ENCODE measurements at regions not wholly inside any gene's neighbourhood (a gene's known extent, or its start where the extent isn't known, plus 50 kb on each side); places are given as distances from the start of the nearest gene placed in this dataset.

DNA sequence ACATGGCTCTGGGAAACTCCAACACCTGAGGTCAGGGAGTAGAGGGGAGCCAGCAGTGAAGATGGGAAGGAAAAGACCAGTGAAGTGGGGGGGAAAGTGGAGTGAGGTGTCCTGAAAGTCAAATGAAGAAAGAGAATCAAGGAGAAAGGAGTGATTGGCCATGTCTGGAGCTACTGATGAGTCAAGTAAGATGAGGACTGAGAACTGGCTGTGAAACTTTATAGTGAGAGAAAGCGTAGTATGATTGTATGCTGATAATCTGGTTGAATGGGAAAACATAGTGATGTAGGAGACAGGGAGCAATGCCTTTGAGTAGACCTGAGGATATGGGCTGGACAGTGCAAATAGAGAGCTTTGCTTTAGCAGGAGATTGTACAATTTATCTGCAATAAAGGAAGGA lies 183.6 kb upstream of the GMDS start:
- TF ChIP-seq POLR2A (IDR thresholded peaks at IDR 0.05; ENCODE audit: extremely low read depth, insufficient read length) = no peak
- TF ChIP-seq, protein P1, sequence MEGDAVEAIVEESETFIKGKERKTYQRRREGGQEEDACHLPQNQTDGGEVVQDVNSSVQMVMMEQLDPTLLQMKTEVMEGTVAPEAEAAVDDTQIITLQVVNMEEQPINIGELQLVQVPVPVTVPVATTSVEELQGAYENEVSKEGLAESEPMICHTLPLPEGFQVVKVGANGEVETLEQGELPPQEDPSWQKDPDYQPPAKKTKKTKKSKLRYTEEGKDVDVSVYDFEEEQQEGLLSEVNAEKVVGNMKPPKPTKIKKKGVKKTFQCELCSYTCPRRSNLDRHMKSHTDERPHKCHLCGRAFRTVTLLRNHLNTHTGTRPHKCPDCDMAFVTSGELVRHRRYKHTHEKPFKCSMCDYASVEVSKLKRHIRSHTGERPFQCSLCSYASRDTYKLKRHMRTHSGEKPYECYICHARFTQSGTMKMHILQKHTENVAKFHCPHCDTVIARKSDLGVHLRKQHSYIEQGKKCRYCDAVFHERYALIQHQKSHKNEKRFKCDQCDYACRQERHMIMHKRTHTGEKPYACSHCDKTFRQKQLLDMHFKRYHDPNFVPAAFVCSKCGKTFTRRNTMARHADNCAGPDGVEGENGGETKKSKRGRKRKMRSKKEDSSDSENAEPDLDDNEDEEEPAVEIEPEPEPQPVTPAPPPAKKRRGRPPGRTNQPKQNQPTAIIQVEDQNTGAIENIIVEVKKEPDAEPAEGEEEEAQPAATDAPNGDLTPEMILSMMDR (IDR thresholded peaks at IDR 0.05; ENCODE audit: low read depth, low read length) = no peak
- TF ChIP-seq, protein P2, sequence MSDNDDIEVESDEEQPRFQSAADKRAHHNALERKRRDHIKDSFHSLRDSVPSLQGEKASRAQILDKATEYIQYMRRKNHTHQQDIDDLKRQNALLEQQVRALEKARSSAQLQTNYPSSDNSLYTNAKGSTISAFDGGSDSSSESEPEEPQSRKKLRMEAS (IDR thresholded peaks at IDR 0.05; ENCODE audit: low read depth, low read length) = no peak

All from NB4 (cell line).